Smooth muscle cell (in vitro differentiated cells): ENCODE measurements at regions not wholly inside any gene's neighbourhood (a gene's known extent, or its start where the extent isn't known, plus 50 kb on each side); places are given as distances from the start of the nearest gene placed in this dataset.

Experiments used
- DNase-seq: peaks from one replicate; lab custom pipeline; 2025; ENCODE audit not compliant: unreplicated experiment; lab: John Stamatoyannopoulos, UW
- H2AFZ ChIP-seq: fragments of 200-600 bp; sonication (generic); 2 replicates; pipeline ENCODE4 v1.6.0; 2016; ENCODE audit warnings: antibody characterized with exemption, low read depth, mild to moderate bottlenecking
- H3F3A ChIP-seq: fragments of 200-600 bp; sonication (generic); 2 replicates; pipeline ENCODE4 v1.6.0; 2017; ENCODE audit warnings: antibody characterized with exemption, low read depth
- H3K27ac ChIP-seq: fragments of 200-600 bp; sonication (generic); 2 replicates; pipeline ENCODE4 v1.5.1; 2016; ENCODE audit warnings: low read depth, mild to moderate bottlenecking
- H3K27me3 ChIP-seq: fragments of 200-600 bp; sonication (generic); 2 replicates; pipeline ENCODE4 v1.6.1; 2016; ENCODE audit warnings: low read depth, mild to moderate bottlenecking
- H3K36me3 ChIP-seq: fragments of 200-600 bp; sonication (generic); 2 replicates; pipeline ENCODE4 v1.5.1; 2016; ENCODE audit warnings: low read depth
- H3K4me1 ChIP-seq: fragments of 200-600 bp; sonication (generic); 2 replicates; pipeline ENCODE4 v1.5.1; 2016; ENCODE audit warnings: low read depth
- H3K4me2 ChIP-seq: fragments of 200-600 bp; sonication (generic); 2 replicates; pipeline ENCODE4 v1.6.0; 2016; ENCODE audit warnings: mild to moderate bottlenecking
- H3K4me3 ChIP-seq: fragments of 200-600 bp; sonication (generic); 2 replicates; pipeline ENCODE4 v1.5.1; 2016; ENCODE audit warnings: mild to moderate bottlenecking
- H3K79me2 ChIP-seq: fragments of 200-600 bp; sonication (generic); 2 replicates; pipeline ENCODE4 v1.6.0; 2016; ENCODE audit warnings: low read depth, mild to moderate bottlenecking
- H3K9ac ChIP-seq: fragments of 200-600 bp; sonication (generic); 2 replicates; pipeline ENCODE4 v1.6.0; 2016; ENCODE audit warnings: low read depth
- H3K9me3 ChIP-seq: fragments of 200-600 bp; sonication (generic); replicated peaks from 2 replicates; pipeline ENCODE4 v1.5.1; 2016; ENCODE audit warnings: low read depth
- H4K20me1 ChIP-seq: fragments of 200-600 bp; sonication (generic); 2 replicates; pipeline ENCODE4 v1.6.0; 2016; ENCODE audit warnings: low read depth
- WGBS: methylation state at CpG from one replicate; pipeline ENCODE4 v1.1.7; 2016; ENCODE audit warnings: low lambda C conversion rate; 5-methylcytosine and 5-hydroxymethylcytosine counted together
- TF ChIP-seq, protein P1 (sequence below): fragments of 200-600 bp; sonication (generic); IDR thresholded peaks from 2 replicates; pipeline ENCODE4 v1.5.1; 2017; ENCODE audit warnings: borderline replicate concordance, mild to moderate bottlenecking, antibody characterized with exemption; ENCODE audit not compliant: insufficient read depth, poor library complexity, severe bottlenecking

- Histone ChIP-seq H3K36me3 (no peaks in the 10 kb centered on the region), H3K27ac (no peak overlapping the region), H3K9ac (no peak overlapping the region), H3K9me3 (no peaks in the 10 kb centered on the region), H3K4me1 (no peaks in the 10 kb centered on the region), H4K20me1 (no peaks in the 10 kb centered on the region), H3K27me3 (no peaks in the 10 kb centered on the region), H2AFZ (no peak overlapping the region), H3K79me2 (no peaks in the 10 kb centered on the region), H3K4me2 (no peak overlapping the region), H3F3A (no peaks in the 10 kb centered on the region), H3K4me3 (no peak overlapping the region)
- 81% methylated on average over 4 of the region's 4 CpGs for WGBS
- TF ChIP-seq, protein P1, sequence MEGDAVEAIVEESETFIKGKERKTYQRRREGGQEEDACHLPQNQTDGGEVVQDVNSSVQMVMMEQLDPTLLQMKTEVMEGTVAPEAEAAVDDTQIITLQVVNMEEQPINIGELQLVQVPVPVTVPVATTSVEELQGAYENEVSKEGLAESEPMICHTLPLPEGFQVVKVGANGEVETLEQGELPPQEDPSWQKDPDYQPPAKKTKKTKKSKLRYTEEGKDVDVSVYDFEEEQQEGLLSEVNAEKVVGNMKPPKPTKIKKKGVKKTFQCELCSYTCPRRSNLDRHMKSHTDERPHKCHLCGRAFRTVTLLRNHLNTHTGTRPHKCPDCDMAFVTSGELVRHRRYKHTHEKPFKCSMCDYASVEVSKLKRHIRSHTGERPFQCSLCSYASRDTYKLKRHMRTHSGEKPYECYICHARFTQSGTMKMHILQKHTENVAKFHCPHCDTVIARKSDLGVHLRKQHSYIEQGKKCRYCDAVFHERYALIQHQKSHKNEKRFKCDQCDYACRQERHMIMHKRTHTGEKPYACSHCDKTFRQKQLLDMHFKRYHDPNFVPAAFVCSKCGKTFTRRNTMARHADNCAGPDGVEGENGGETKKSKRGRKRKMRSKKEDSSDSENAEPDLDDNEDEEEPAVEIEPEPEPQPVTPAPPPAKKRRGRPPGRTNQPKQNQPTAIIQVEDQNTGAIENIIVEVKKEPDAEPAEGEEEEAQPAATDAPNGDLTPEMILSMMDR = no peak
- DNase-seq = no peak
Observed at GRCh38 chr2:42878581-42878980, 86.2 kb upstream of the HAAO start.

DNA sequence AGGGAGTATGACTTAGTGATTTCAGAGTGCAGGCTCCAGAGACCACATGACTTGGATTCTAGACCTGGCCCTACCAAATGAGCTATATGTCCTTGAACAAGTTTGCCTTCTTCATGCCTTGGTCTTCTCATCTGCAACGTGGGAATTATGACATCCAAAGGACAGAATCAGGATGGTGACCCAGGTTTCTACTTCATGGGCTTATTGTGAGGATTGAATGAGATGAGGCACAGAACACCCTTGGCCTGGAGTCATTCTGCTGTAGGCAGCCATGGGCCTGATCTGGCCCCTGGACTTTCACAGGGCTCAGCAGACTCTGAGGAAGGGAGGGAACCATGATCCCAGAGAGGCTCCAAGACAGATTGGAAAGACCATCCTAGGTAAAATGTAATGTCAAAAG is 85.6 kb upstream of the HAAO start:
- Histone ChIP-seq H3K4me1 (no peaks in the 10 kb centered on the region), H3K9me3 (no peaks in the 10 kb centered on the region), H3F3A (no peaks in the 10 kb centered on the region), H3K4me2 (no peak overlapping the region), H3K79me2 (no peaks in the 10 kb centered on the region), H2AFZ (no peak overlapping the region), H3K36me3 (no peaks in the 10 kb centered on the region), H3K27ac (no peak overlapping the region), H3K9ac (no peak overlapping the region), H3K4me3 (no peak overlapping the region), H4K20me1 (no peaks in the 10 kb centered on the region), H3K27me3 (no peaks in the 10 kb centered on the region)
- 100% methylated on average over 1 of the region's 1 CpG for WGBS
- DNase-seq = no peak
- TF ChIP-seq, protein P1 = no peak

GRCh38 chr2:42877511-42877910 is 85.1 kb upstream of the HAAO start:
- no peaks in the 10 kb centered on the region for H3F3A ChIP-seq
- no peak overlapping the region for H2AFZ ChIP-seq
- no peak overlapping the region for H3K4me3 ChIP-seq
- H3K27me3 ChIP-seq = no peaks in the 10 kb centered on the region
- no peak overlapping the region for H3K4me2 ChIP-seq
- no peaks in the 10 kb centered on the region for H4K20me1 ChIP-seq
- H3K9ac ChIP-seq = no peak overlapping the region
- H3K36me3 ChIP-seq = no peaks in the 10 kb centered on the region
- DNase-seq = no peak
- no peaks in the 10 kb centered on the region for H3K9me3 ChIP-seq
- TF ChIP-seq, protein P1 = no peak
- no peaks in the 10 kb centered on the region for H3K79me2 ChIP-seq
- 73% methylated on average over 3 of the region's 3 CpGs for WGBS
- no peaks in the 10 kb centered on the region for H3K4me1 ChIP-seq
- no peak overlapping the region for H3K27ac ChIP-seq

- Histone ChIP-seq H3F3A (no peaks in the 10 kb centered on the region), H3K4me3 (no peak overlapping the region), H3K9me3 (no peaks in the 10 kb centered on the region), H2AFZ (peak overlapping the region; percentile 74), H3K9ac (no peak overlapping the region), H4K20me1 (no peaks in the 10 kb centered on the region), H3K27me3 (no peaks in the 10 kb centered on the region), H3K79me2 (no peaks in the 10 kb centered on the region), H3K36me3 (no peaks in the 10 kb centered on the region), H3K4me2 (no peak overlapping the region), H3K27ac (peak overlapping the region; percentile 14), H3K4me1 (no peaks in the 10 kb centered on the region)
- no peak for DNase-seq
- 29% methylated on average over 11 of the region's 11 CpGs for WGBS
- TF ChIP-seq, protein P1 = no peak
Observed at GRCh38 chr2:42876326-42876751, 84.0 kb upstream of the HAAO start.
